ENCODE measurements at regions not wholly inside any gene's neighbourhood (a gene's known extent, or its start where the extent isn't known, plus 50 kb on each side); places are given as distances from the start of the nearest gene placed in this dataset.
A peak's percentile ranks its signal among the peaks of the same experiment; 100 is the strongest.
"Not testable (repeated sequence)": the region's sequence is repeated elsewhere in the genome, so short reads cannot be mapped to it uniquely, and the experiment has no call there.

- Histone ChIP-seq H3K27ac (no peak overlapping the region), H3K27me3 (no peaks in the 10 kb centered on the region), H3K9me3 (replicated peaks) (no peaks in the 10 kb centered on the region), H3K4me3 (no peak overlapping the region), H3K36me3 (no peaks in the 10 kb centered on the region), H3K4me1 (0 out of 2 replicates have a peak, but pooled peaks cover 3% of the 10 kb centered on the region)
- no peak for DNase-seq
Measured at GRCh38 chr2:39929531-39929930, 150.5 kb upstream of the THUMPD2 start.

GRCh38 chr2:39925312-39925711 lies 146.3 kb upstream of the THUMPD2 start:
- no peaks in the 10 kb centered on the region for H3K27me3 ChIP-seq
- no peaks in the 10 kb centered on the region for H3K9me3 ChIP-seq (replicated peaks)
- no peak for DNase-seq
- H3K4me3 ChIP-seq: no peak overlapping the region
- 0 out of 2 replicates have a peak, but pooled peaks cover 3% of the 10 kb centered on the region for H3K4me1 ChIP-seq
- H3K27ac ChIP-seq: no peak overlapping the region
- no peaks in the 10 kb centered on the region for H3K36me3 ChIP-seq

GRCh38 chr2:39923455-39923854 lies 144.4 kb upstream of the THUMPD2 start:
- Histone ChIP-seq H3K27ac (no peak overlapping the region), H3K4me1 (0 out of 2 replicates have a peak, but pooled peaks cover under 1% of the 10 kb centered on the region), H3K36me3 (no peaks in the 10 kb centered on the region), H3K4me3 (no peak overlapping the region), H3K27me3 (no peaks in the 10 kb centered on the region), H3K9me3 (replicated peaks) (no peaks in the 10 kb centered on the region)
- no peak for DNase-seq

GRCh38 chr2:39922679-39923405 lies 143.8 kb upstream of the THUMPD2 start:
- no peaks in the 10 kb centered on the region for H3K36me3 ChIP-seq
- H3K27ac ChIP-seq: no peak overlapping the region
- H3K4me3 ChIP-seq: no peak overlapping the region
- no peak for DNase-seq
- no peaks in the 10 kb centered on the region for H3K4me1 ChIP-seq
- no peaks in the 10 kb centered on the region for H3K27me3 ChIP-seq
- no peaks in the 10 kb centered on the region for H3K9me3 ChIP-seq (replicated peaks)

- Histone ChIP-seq H3K36me3 (no peaks in the 10 kb centered on the region), H3K27ac (no peak overlapping the region), H3K27me3 (no peaks in the 10 kb centered on the region), H3K9me3 (replicated peaks) (no peaks in the 10 kb centered on the region), H3K4me1 (no peaks in the 10 kb centered on the region), H3K4me3 (no peak overlapping the region)
- no peak for DNase-seq
Measured at GRCh38 chr2:39920307-39920801, 141.3 kb upstream of the THUMPD2 start.

GRCh38 chr2:39919511-39920306 lies 140.7 kb upstream of the THUMPD2 start:
- H3K27ac ChIP-seq: no peak overlapping the region

GRCh38 chr2:39918886-39919285 lies 139.8 kb upstream of the THUMPD2 start:
- Histone ChIP-seq H3K4me3 (no peak overlapping the region), H3K9me3 (replicated peaks) (no peaks in the 10 kb centered on the region), H3K4me1 (no peaks in the 10 kb centered on the region), H3K36me3 (no peaks in the 10 kb centered on the region), H3K27me3 (no peaks in the 10 kb centered on the region), H3K27ac (no peak overlapping the region)
- no peak for DNase-seq

More at GRCh38 chr2:39919511-39920306, 140.7 kb upstream of the THUMPD2 start:
- Histone ChIP-seq H3K4me3 (no peak overlapping the region), H3K9me3 (replicated peaks) (no peaks in the 10 kb centered on the region), H3K36me3 (no peaks in the 10 kb centered on the region), H3K4me1 (no peaks in the 10 kb centered on the region), H3K27me3 (no peaks in the 10 kb centered on the region)
- peak in 1 of 2 experiments; percentile 34 for DNase-seq

- not testable (repeated sequence) for H3K27me3 ChIP-seq; H3K36me3 ChIP-seq; H3K9me3 ChIP-seq (replicated peaks); H3K4me1 ChIP-seq; H3K27ac ChIP-seq; DNase-seq; H3K4me3 ChIP-seq
Measured at GRCh38 chr2:39917371-39917770, 138.3 kb upstream of the THUMPD2 start.

GRCh38 chr2:39914949-39915348 lies 135.9 kb upstream of the THUMPD2 start:
- Histone ChIP-seq H3K4me1 (no peaks in the 10 kb centered on the region), H3K9me3 (replicated peaks) (no peaks in the 10 kb centered on the region), H3K36me3 (no peaks in the 10 kb centered on the region), H3K27ac (no peak overlapping the region), H3K4me3 (no peak overlapping the region), H3K27me3 (no peaks in the 10 kb centered on the region)
- DNase-seq: no peak

- peak; percentile 27 to 82 for DNase-seq
- H3K27ac ChIP-seq: no peak overlapping the region
- no peaks in the 10 kb centered on the region for H3K4me1 ChIP-seq
- H3K36me3 ChIP-seq: no peaks in the 10 kb centered on the region
- H3K4me3 ChIP-seq: no peak overlapping the region
- H3K27me3 ChIP-seq: no peaks in the 10 kb centered on the region
- H3K9me3 ChIP-seq (replicated peaks): no peaks in the 10 kb centered on the region
Measured at GRCh38 chr2:39913648-39914461, 134.8 kb upstream of the THUMPD2 start.

GRCh38 chr2:39902103-39902502 lies 123.0 kb upstream of the THUMPD2 start:
- Histone ChIP-seq H3K4me1 (no peaks in the 10 kb centered on the region), H3K4me3 (no peak overlapping the region), H3K27me3 (no peaks in the 10 kb centered on the region; the same call in 1 of the 2 replicates), H3K9me3 (replicated peaks) (no peaks in the 10 kb centered on the region), H3K36me3 (no peaks in the 10 kb centered on the region), H3K27ac (no peak overlapping the region)
- DNase-seq: no peak

GRCh38 chr2:39898934-39899333 lies 119.9 kb upstream of the THUMPD2 start:
- H3K4me1 ChIP-seq: no peaks in the 10 kb centered on the region
- DNase-seq: no peak

GRCh38 chr2:39897273-39897672 lies 118.2 kb upstream of the THUMPD2 start:
- no peaks in the 10 kb centered on the region for H3K9me3 ChIP-seq (replicated peaks)
- no peak overlapping the region for H3K4me3 ChIP-seq
- no peaks in the 10 kb centered on the region for H3K27me3 ChIP-seq
- H3K27ac ChIP-seq: no peak overlapping the region
- no peak for DNase-seq
- no peaks in the 10 kb centered on the region for H3K4me1 ChIP-seq
- no peaks in the 10 kb centered on the region for H3K36me3 ChIP-seq

More at GRCh38 chr2:39898934-39899333, 119.9 kb upstream of the THUMPD2 start:
- no peaks in the 10 kb centered on the region for H3K27me3 ChIP-seq
- no peaks in the 10 kb centered on the region for H3K36me3 ChIP-seq
- H3K9me3 ChIP-seq (replicated peaks): no peaks in the 10 kb centered on the region
- H3K27ac ChIP-seq: no peak overlapping the region
- no peak overlapping the region for H3K4me3 ChIP-seq

GRCh38 chr2:39894082-39894481 lies 115.0 kb upstream of the THUMPD2 start:
- H3K27ac ChIP-seq: no peak overlapping the region
- no peaks in the 10 kb centered on the region for H3K27me3 ChIP-seq
- no peak overlapping the region for H3K4me3 ChIP-seq
- H3K36me3 ChIP-seq: no peaks in the 10 kb centered on the region
- no peaks in the 10 kb centered on the region for H3K9me3 ChIP-seq (replicated peaks)
- DNase-seq: no peak
- H3K4me1 ChIP-seq: no peaks in the 10 kb centered on the region

- no peaks in the 10 kb centered on the region for H3K27me3 ChIP-seq
- H3K4me3 ChIP-seq: no peak overlapping the region
- DNase-seq: no peak
- no peak overlapping the region for H3K27ac ChIP-seq
- no peaks in the 10 kb centered on the region for H3K4me1 ChIP-seq
- no peaks in the 10 kb centered on the region for H3K9me3 ChIP-seq (replicated peaks)
- no peaks in the 10 kb centered on the region for H3K36me3 ChIP-seq
Measured at GRCh38 chr2:39893616-39894015, 114.6 kb upstream of the THUMPD2 start.

Data from SJCRH30 (cell line).